Transverse colon (tissue), 3 donors: ENCODE measurements at regions not wholly inside any gene's neighbourhood (a gene's known extent, or its start where the extent isn't known, plus 50 kb on each side); places are given as distances from the start of the nearest gene placed in this dataset.

Experiments used
- CTCF ChIP-seq, 5 experiments: fragments of 200-600 bp in 3 of 5; fragments of 450-650 bp in 2 of 5; sonication (generic) in 3 of 5; IDR thresholded peaks; 1 replicate in 2 of 5; 2 replicates in 3 of 5; pipeline ENCODE4 v1.5.1; 2016 to 2017; ENCODE audit warnings: antibody characterized with exemption in 5 of 5, inconsistent platforms in 3 of 5, mild to moderate bottlenecking in 2 of 5, moderate library complexity in 1 of 5
- POLR2A ChIP-seq: fragments of 450-650 bp; IDR thresholded peaks from one replicate; pipeline ENCODE4 v1.6.1; 2016; ENCODE audit warnings: antibody characterized with exemption, mild to moderate bottlenecking, moderate library complexity

- TF ChIP-seq POLR2A (no peak), CTCF (IDR thresholded peaks at IDR 0.05) (no peak)
These were observed 1151.1 kb downstream of the GATA3 start for GRCh38 chr10:9205558-9205957.
